ENCODE measurements at regions not wholly inside any gene's neighbourhood (a gene's known extent, or its start where the extent isn't known, plus 50 kb on each side); places are given as distances from the start of the nearest gene placed in this dataset.

GRCh38 chr2:7467782-7468447, 550.7 kb downstream of the RNF144A start:
- Histone ChIP-seq H3K27ac (ENCODE audit: insufficient read depth, low read length, poor library complexity, severe bottlenecking) (no peak overlapping the region), H3K27me3 (replicated peaks; ENCODE audit: control insufficient read depth, insufficient read depth, low read length, poor library complexity, severe bottlenecking) (no peaks in the 10 kb centered on the region), H3K4me3 (ENCODE audit: insufficient read depth, low read depth, low read length, poor library complexity, severe bottlenecking) (no peak overlapping the region), H3K9me3 (ENCODE audit: control insufficient read depth, low read length) (no peaks in the 10 kb centered on the region), H3K4me1 (ENCODE audit: control insufficient read depth, insufficient read depth, low read length, poor library complexity, severe bottlenecking) (no peaks in the 10 kb centered on the region), H3K36me3 (ENCODE audit: control insufficient read depth, insufficient read depth, low read length) (no peaks in the 10 kb centered on the region)
- DNase-seq, result peak; percentile 7 to 17 (median 12)

- H3K36me3 ChIP-seq (ENCODE audit: control insufficient read depth, insufficient read depth, low read length), result no peaks in the 10 kb centered on the region
- no peak for DNase-seq
- H3K9me3 ChIP-seq (ENCODE audit: control insufficient read depth, low read length), result no peaks in the 10 kb centered on the region
- H3K4me1 ChIP-seq (ENCODE audit: control insufficient read depth, insufficient read depth, low read length, poor library complexity, severe bottlenecking), result no peaks in the 10 kb centered on the region
- H3K4me3 ChIP-seq (ENCODE audit: insufficient read depth, low read depth, low read length, poor library complexity, severe bottlenecking), result no peak overlapping the region
- no peaks in the 10 kb centered on the region for H3K27me3 ChIP-seq (replicated peaks; ENCODE audit: control insufficient read depth, insufficient read depth, low read length, poor library complexity, severe bottlenecking)
- no peak overlapping the region for H3K27ac ChIP-seq (ENCODE audit: insufficient read depth, low read length, poor library complexity, severe bottlenecking)
Observed at GRCh38 chr2:7468448-7468828, 551.2 kb downstream of the RNF144A start.

GRCh38 chr2:7468955-7469354, 551.7 kb downstream of the RNF144A start:
- DNase-seq, result no peak
- H3K9me3 ChIP-seq (ENCODE audit: control insufficient read depth, low read length), result no peaks in the 10 kb centered on the region
- no peak overlapping the region for H3K27ac ChIP-seq (ENCODE audit: insufficient read depth, low read length, poor library complexity, severe bottlenecking)
- no peaks in the 10 kb centered on the region for H3K36me3 ChIP-seq (ENCODE audit: control insufficient read depth, insufficient read depth, low read length)
- H3K27me3 ChIP-seq (replicated peaks; ENCODE audit: control insufficient read depth, insufficient read depth, low read length, poor library complexity, severe bottlenecking), result no peaks in the 10 kb centered on the region
- H3K4me3 ChIP-seq (ENCODE audit: insufficient read depth, low read depth, low read length, poor library complexity, severe bottlenecking), result no peak overlapping the region
- H3K4me1 ChIP-seq (ENCODE audit: control insufficient read depth, insufficient read depth, low read length, poor library complexity, severe bottlenecking), result no peaks in the 10 kb centered on the region

GRCh38 chr2:7471185-7471584, 554.0 kb downstream of the RNF144A start:
- H3K27me3 ChIP-seq (replicated peaks; ENCODE audit: control insufficient read depth, insufficient read depth, low read length, poor library complexity, severe bottlenecking), result no peaks in the 10 kb centered on the region
- no peaks in the 10 kb centered on the region for H3K4me1 ChIP-seq (ENCODE audit: control insufficient read depth, insufficient read depth, low read length, poor library complexity, severe bottlenecking)
- H3K27ac ChIP-seq (ENCODE audit: insufficient read depth, low read length, poor library complexity, severe bottlenecking), result no peak overlapping the region
- no peaks in the 10 kb centered on the region for H3K36me3 ChIP-seq (ENCODE audit: control insufficient read depth, insufficient read depth, low read length)
- DNase-seq, result no peak
- no peaks in the 10 kb centered on the region for H3K9me3 ChIP-seq (ENCODE audit: control insufficient read depth, low read length)
- H3K4me3 ChIP-seq (ENCODE audit: insufficient read depth, low read depth, low read length, poor library complexity, severe bottlenecking), result no peak overlapping the region

GRCh38 chr2:7472465-7472864, 555.3 kb downstream of the RNF144A start:
- no peaks in the 10 kb centered on the region for H3K4me1 ChIP-seq (ENCODE audit: control insufficient read depth, insufficient read depth, low read length, poor library complexity, severe bottlenecking)
- no peaks in the 10 kb centered on the region for H3K27me3 ChIP-seq (replicated peaks; ENCODE audit: control insufficient read depth, insufficient read depth, low read length, poor library complexity, severe bottlenecking)
- H3K27ac ChIP-seq (ENCODE audit: insufficient read depth, low read length, poor library complexity, severe bottlenecking), result no peak overlapping the region
- no peak for DNase-seq
- no peak overlapping the region for H3K4me3 ChIP-seq (ENCODE audit: insufficient read depth, low read depth, low read length, poor library complexity, severe bottlenecking)
- no peaks in the 10 kb centered on the region for H3K36me3 ChIP-seq (ENCODE audit: control insufficient read depth, insufficient read depth, low read length)
- no peaks in the 10 kb centered on the region for H3K9me3 ChIP-seq (ENCODE audit: control insufficient read depth, low read length)

GRCh38 chr2:7473135-7473771, 556.0 kb downstream of the RNF144A start:
- Histone ChIP-seq H3K27me3 (replicated peaks; ENCODE audit: control insufficient read depth, insufficient read depth, low read length, poor library complexity, severe bottlenecking) (no peaks in the 10 kb centered on the region), H3K27ac (ENCODE audit: insufficient read depth, low read length, poor library complexity, severe bottlenecking) (no peak overlapping the region), H3K4me1 (ENCODE audit: control insufficient read depth, insufficient read depth, low read length, poor library complexity, severe bottlenecking) (no peaks in the 10 kb centered on the region), H3K9me3 (ENCODE audit: control insufficient read depth, low read length) (no peaks in the 10 kb centered on the region), H3K4me3 (ENCODE audit: insufficient read depth, low read depth, low read length, poor library complexity, severe bottlenecking) (no peak overlapping the region), H3K36me3 (ENCODE audit: control insufficient read depth, insufficient read depth, low read length) (no peaks in the 10 kb centered on the region)
- DNase-seq, result no peak

- Histone ChIP-seq H3K27me3 (replicated peaks; ENCODE audit: control insufficient read depth, insufficient read depth, low read length, poor library complexity, severe bottlenecking) (no peaks in the 10 kb centered on the region), H3K4me1 (ENCODE audit: control insufficient read depth, insufficient read depth, low read length, poor library complexity, severe bottlenecking) (no peaks in the 10 kb centered on the region), H3K27ac (ENCODE audit: insufficient read depth, low read length, poor library complexity, severe bottlenecking) (no peak overlapping the region), H3K9me3 (ENCODE audit: control insufficient read depth, low read length) (no peaks in the 10 kb centered on the region), H3K4me3 (ENCODE audit: insufficient read depth, low read depth, low read length, poor library complexity, severe bottlenecking) (no peak overlapping the region), H3K36me3 (ENCODE audit: control insufficient read depth, insufficient read depth, low read length) (no peaks in the 10 kb centered on the region)
- no peak for DNase-seq
Observed at GRCh38 chr2:7476371-7476770, 559.2 kb downstream of the RNF144A start.

- Histone ChIP-seq H3K36me3 (ENCODE audit: control insufficient read depth, insufficient read depth, low read length) (no peaks in the 10 kb centered on the region), H3K4me1 (ENCODE audit: control insufficient read depth, insufficient read depth, low read length, poor library complexity, severe bottlenecking) (no peaks in the 10 kb centered on the region), H3K27me3 (replicated peaks; ENCODE audit: control insufficient read depth, insufficient read depth, low read length, poor library complexity, severe bottlenecking) (no peaks in the 10 kb centered on the region), H3K4me3 (ENCODE audit: insufficient read depth, low read depth, low read length, poor library complexity, severe bottlenecking) (no peak overlapping the region), H3K9me3 (ENCODE audit: control insufficient read depth, low read length) (no peaks in the 10 kb centered on the region), H3K27ac (ENCODE audit: insufficient read depth, low read length, poor library complexity, severe bottlenecking) (no peak overlapping the region)
- no peak for DNase-seq
Observed at GRCh38 chr2:7479603-7480002, 562.4 kb downstream of the RNF144A start.

GRCh38 chr2:7480431-7480830, 563.2 kb downstream of the RNF144A start:
- DNase-seq, result no peak
- Histone ChIP-seq H3K9me3 (ENCODE audit: control insufficient read depth, low read length) (no peaks in the 10 kb centered on the region), H3K4me3 (ENCODE audit: insufficient read depth, low read depth, low read length, poor library complexity, severe bottlenecking) (no peak overlapping the region), H3K36me3 (ENCODE audit: control insufficient read depth, insufficient read depth, low read length) (no peaks in the 10 kb centered on the region), H3K4me1 (ENCODE audit: control insufficient read depth, insufficient read depth, low read length, poor library complexity, severe bottlenecking) (no peaks in the 10 kb centered on the region), H3K27me3 (replicated peaks; ENCODE audit: control insufficient read depth, insufficient read depth, low read length, poor library complexity, severe bottlenecking) (no peaks in the 10 kb centered on the region), H3K27ac (ENCODE audit: insufficient read depth, low read length, poor library complexity, severe bottlenecking) (no peak overlapping the region)

GRCh38 chr2:7490672-7491071, 573.5 kb downstream of the RNF144A start:
- H3K9me3 ChIP-seq (ENCODE audit: control insufficient read depth, low read length), result no peaks in the 10 kb centered on the region
- H3K4me1 ChIP-seq (ENCODE audit: control insufficient read depth, insufficient read depth, low read length, poor library complexity, severe bottlenecking), result no peaks in the 10 kb centered on the region
- no peak overlapping the region for H3K4me3 ChIP-seq (ENCODE audit: insufficient read depth, low read depth, low read length, poor library complexity, severe bottlenecking)
- no peaks in the 10 kb centered on the region for H3K27me3 ChIP-seq (replicated peaks; ENCODE audit: control insufficient read depth, insufficient read depth, low read length, poor library complexity, severe bottlenecking)
- no peaks in the 10 kb centered on the region for H3K36me3 ChIP-seq (ENCODE audit: control insufficient read depth, insufficient read depth, low read length)
- no peak overlapping the region for H3K27ac ChIP-seq (ENCODE audit: insufficient read depth, low read length, poor library complexity, severe bottlenecking)
- DNase-seq, result no peak

Measured in effector memory CD4-positive, alpha-beta T cell (primary cell).